ENCODE measurements at regions not wholly inside any gene's neighbourhood (a gene's known extent, or its start where the extent isn't known, plus 50 kb on each side); places are given as distances from the start of the nearest gene placed in this dataset.

- TF ChIP-seq CTCF (conservative IDR thresholded peaks at IDR 0.05) (no peak), ZFX (IDR thresholded peaks at IDR 0.05) (no peak)
Measured at GRCh38 chr20:60837173-60837770, 414.8 kb upstream of the CDH4 start.
